K562 (cell line): ENCODE measurements at regions not wholly inside any gene's neighbourhood (a gene's known extent, or its start where the extent isn't known, plus 50 kb on each side); places are given as distances from the start of the nearest gene placed in this dataset.

ENCODE experiments used
- ATAC-seq: fragments of 200-7000 bp; cut with Tn5 transposase; 3 replicates; pipeline ENCODE4 v1.9.1; 2020; ENCODE audit warnings: moderate library complexity
- BruUV-seq: library from RNA; stranded (reverse); fragments of 400-500 nt; replicated peaks from 2 replicates; lab custom pipeline; 2021; lab: Mats Ljungman, UMichigan
- CTCF ChIA-PET: fragments of 300-600 bp; formaldehyde crosslinking; extraction: SDS; loops from one replicate; lab custom pipeline; 2021; ENCODE audit warnings: low intra/inter-chr PET ratio; lab: Yijun Ruan, JAX
- POLR2A ChIA-PET: fragments of 300-600, 350-650 bp; sonication (Branson Sonifier 250); formaldehyde crosslinking; extraction: SDS; loops from one replicate; lab custom pipeline; 2021; ENCODE audit warnings: antibody characterized with exemption, inconsistent platforms; lab: Yijun Ruan, JAX
- DNase-seq, 4 experiments: peaks; one replicate each; pipeline versions ENCODE4 v3.0.0 to v3.0.0-alpha.2; 2011 to 2018; ENCODE audit warnings: low spot score in 3 of 4, mixed read lengths in 3 of 4; ENCODE audit errors: extremely low read depth in 1 of 4
- FAIRE-seq: peaks from 2 replicates; lab custom pipeline; 2011; peaks lifted over from hg19 to GRCh38; lab: Jason Lieb, UNC
- H2AFZ ChIP-seq: 2 replicates; pipeline ENCODE4 v1.6.0; 2011; ENCODE audit warnings: low read depth, low read length, control low read depth, inconsistent platforms
- H3K27ac ChIP-seq: fragments of 200-600 bp; 3 replicates; pipeline ENCODE4 v1.8.0; 2011; ENCODE audit warnings: low read depth, mild to moderate bottlenecking, control low read depth, inconsistent platforms, low read length, moderate library complexity, mixed read lengths; ENCODE audit errors: extremely low read depth
- H3K27me3 ChIP-seq, 2 experiments: fragments of 300-600 bp in 1 of 2; 2 replicates in 1 of 2; 3 replicates in 1 of 2; pipeline versions ENCODE4 v1.6.0 to v1.8.0; 2011; ENCODE audit warnings: inconsistent platforms in 2 of 2, low read length in 2 of 2, mild to moderate bottlenecking in 1 of 2, mixed read lengths in 1 of 2, moderate library complexity in 1 of 2; ENCODE audit not compliant: control insufficient read depth in 2 of 2, insufficient read depth in 2 of 2
- H3K36me3 ChIP-seq: fragments of 300-600 bp; 3 replicates; pipeline ENCODE4 v1.8.0; 2011; ENCODE audit warnings: mild to moderate bottlenecking, low read length, inconsistent platforms; ENCODE audit not compliant: control insufficient read depth, insufficient read depth
- H3K4me1 ChIP-seq, 2 experiments: fragments of 200-600 bp in 1 of 2; replicated peaks in 1 of 2; 2 replicates in 1 of 2; 3 replicates in 1 of 2; pipeline versions ENCODE4 v1.5.1 to v1.8.0; 2011; ENCODE audit warnings: inconsistent platforms in 2 of 2, low read length in 2 of 2, mild to moderate bottlenecking in 1 of 2, mixed read lengths in 1 of 2, moderate library complexity in 1 of 2; ENCODE audit not compliant: control insufficient read depth in 2 of 2, insufficient read depth in 2 of 2
- H3K4me2 ChIP-seq: 2 replicates; pipeline ENCODE4 v1.6.1; 2011; ENCODE audit warnings: low read length, control low read depth, inconsistent platforms, mixed read lengths; ENCODE audit not compliant: insufficient read depth
- H3K4me3 ChIP-seq: fragments of 200-600 bp; sonication (generic), shearing (Covaris generic); 2 replicates; pipeline ENCODE4 v1.5.1; 2016; ENCODE audit warnings: control low read depth, inconsistent platforms
- H3K79me2 ChIP-seq: fragments of 200-600 bp; 3 replicates; pipeline ENCODE4 v1.8.0; 2011; ENCODE audit warnings: low read length, inconsistent platforms; ENCODE audit not compliant: control insufficient read depth, insufficient read depth
- H3K9ac ChIP-seq, 2 experiments: 2 replicates each; pipeline versions ENCODE4 v1.6.0 to v1.6.1; 2011; ENCODE audit warnings: low read depth in 2 of 2, low read length in 2 of 2, control low read depth in 1 of 2, inconsistent platforms in 1 of 2, mild to moderate bottlenecking in 1 of 2, mixed read lengths in 1 of 2; ENCODE audit not compliant: insufficient read depth in 1 of 2
- H3K9me1 ChIP-seq: one replicate; pipeline ENCODE4 v1.6.0; 2011; ENCODE audit warnings: inconsistent platforms, mild to moderate bottlenecking, low read length, moderate library complexity; ENCODE audit not compliant: control insufficient read depth, insufficient read depth
- H3K9me3 ChIP-seq: replicated peaks from 2 replicates; pipeline ENCODE4 v1.5.1; 2011; ENCODE audit warnings: low read depth, low read length, inconsistent platforms; ENCODE audit not compliant: control insufficient read depth, insufficient read depth
- H4K20me1 ChIP-seq: replicated peaks from 2 replicates; pipeline ENCODE4 v1.6.1; 2011; ENCODE audit warnings: low read length, inconsistent platforms, mixed read lengths; ENCODE audit not compliant: control insufficient read depth, insufficient read depth
- ELF1 ChIP-seq: fragments of 200-800 bp; sonication (Bioruptor generic); IDR thresholded peaks from 2 replicates; pipeline ENCODE4 v1.6.1; 2016; ENCODE audit warnings: missing genetic modification characterization, missing compliant biosample characterization
- FOXJ3 ChIP-seq: sonication (generic); formaldehyde crosslinking; IDR thresholded peaks from 2 replicates; pipeline ENCODE4 v1.4.0; 2020; ENCODE audit warnings: mild to moderate bottlenecking, missing genetic modification reagents
- ID3 ChIP-seq, 2 experiments: fragments of 250-450 bp in 1 of 2; fragments of 450-650 bp in 1 of 2; sonication (Bioruptor Pico) in 1 of 2; IDR thresholded peaks; 2 replicates each; pipeline versions ENCODE4 v1.6.1 to v1.8.0; 2016 to 2021; ENCODE audit warnings: mild to moderate bottlenecking in 2 of 2, moderate library complexity in 2 of 2, missing compliant biosample characterization in 1 of 2, missing genetic modification characterization in 1 of 2
- KAT7 ChIP-seq: sonication (generic); formaldehyde crosslinking; IDR thresholded peaks from 2 replicates; pipeline ENCODE4 v1.8.0; 2022; ENCODE audit warnings: missing genetic modification reagents, mild to moderate bottlenecking, borderline replicate concordance
- PHF8 ChIP-seq: fragments of 200-600 bp; sonication (generic); IDR thresholded peaks from 2 replicates; pipeline ENCODE4 v1.6.1; 2012; ENCODE audit warnings: mixed run types, mild to moderate bottlenecking, inconsistent platforms, low read length, moderate library complexity, borderline replicate concordance
- RBM14 ChIP-seq: fragments of 200-400 bp; formaldehyde crosslinking; IDR thresholded peaks from 2 replicates; pipeline ENCODE4 v1.6.1; 2018; ENCODE audit warnings: low read depth, mild to moderate bottlenecking, low read length, moderate library complexity, borderline replicate concordance; ENCODE audit not compliant: insufficient read depth
- ZBTB8A ChIP-seq: fragments of 450-650 bp; IDR thresholded peaks from 2 replicates; pipeline ENCODE4 v1.6.1; 2018; ENCODE audit warnings: mild to moderate bottlenecking, moderate library complexity; ENCODE audit not compliant: partially characterized antibody
- ZKSCAN1 ChIP-seq: fragments of 150-350 bp; IDR thresholded peaks from 2 replicates; pipeline ENCODE4 v1.6.1; 2016; ENCODE audit warnings: low read depth, low read length
- ZKSCAN3 ChIP-seq: fragments of 250-450 bp; sonication (Bioruptor Pico); IDR thresholded peaks from 2 replicates; pipeline ENCODE4 v1.4.0; 2020
- ZNF121 ChIP-seq: sonication (generic); formaldehyde crosslinking; conservative IDR thresholded peaks from 2 replicates; pipeline ENCODE4 v1.8.0; 2022; ENCODE audit warnings: missing genetic modification reagents
- ZNF146 ChIP-seq: IDR thresholded peaks from one replicate; pipeline ENCODE4 v1.6.1; 2018; ENCODE audit warnings: missing compliant biosample characterization; ENCODE audit not compliant: unreplicated experiment
- ZNF324 ChIP-seq: fragments of 250-450 bp; sonication (Bioruptor Pico); IDR thresholded peaks from 2 replicates; pipeline ENCODE4 v1.4.0; 2020; ENCODE audit warnings: mild to moderate bottlenecking
- ZNF398 ChIP-seq: fragments of 250-450 bp; sonication (Bioruptor Pico); IDR thresholded peaks from 2 replicates; pipeline ENCODE4 v1.8.0; 2021; ENCODE audit warnings: moderate library complexity, mild to moderate bottlenecking, inconsistent platforms
- ZNF592 ChIP-seq: fragments of 450-650 bp; IDR thresholded peaks from 2 replicates; pipeline ENCODE4 v1.6.1; 2017; ENCODE audit warnings: antibody characterized with exemption, mild to moderate bottlenecking
- WGBS: fragments of 100-300 bp; shearing (Covaris generic); methylation state at CpG from one replicate; pipeline ENCODE4 v1.1.6; 2016; ENCODE audit warnings: low coverage, mixed read lengths; ENCODE audit not compliant: insufficient coverage; ENCODE audit errors: missing lambda C conversion rate; 5-methylcytosine and 5-hydroxymethylcytosine counted together
- in situ Hi-C: fragments of 300-500 bp; cut with MboI; formaldehyde crosslinking; loops from 4 replicates; pipeline ENCODE4 v1.15.0; 2018; ENCODE audit warnings: inconsistent platforms, mixed read lengths
- intact Hi-C: fragments of 100-400 bp; cut with micrococcal nuclease; formaldehyde crosslinking; loops from 2 replicates; pipeline ENCODE4 v1.14.2; 2022

GRCh38 chr6:156434795-156435190 lies 342.4 kb upstream of the ARID1B start:
- ChIA-PET CTCF (no interaction called here), POLR2A (no interaction called here)
- Histone ChIP-seq H3K9me3 (no peaks in the 10 kb centered on the region), H2AFZ (no peak overlapping the region)
- DNase-seq = no peak
- no peak for TF ChIP-seq ELF1
- no peak for TF ChIP-seq ZKSCAN1
- no peak for TF ChIP-seq ZNF592
- no peak for TF ChIP-seq ZKSCAN3 (CRISPR knock-in tag)
- TF ChIP-seq PHF8 = no peak
- TF ChIP-seq FOXJ3 (CRISPR knock-in tag) = no peak
- TF ChIP-seq ZNF121 (CRISPR knock-in tag) = no peak
- no peak for TF ChIP-seq ZNF398
- TF ChIP-seq ID3 (CRISPR knock-in tag; IDR thresholded peaks at IDR 0.05) = no peak
- no peak for TF ChIP-seq ID3 (tag; IDR thresholded peaks at IDR 0.05)
- no peak for TF ChIP-seq ZNF324
- TF ChIP-seq ZNF146 (CRISPR knock-in tag) = no peak
- no peak for TF ChIP-seq RBM14
- TF ChIP-seq ZBTB8A = no peak
- TF ChIP-seq KAT7 (CRISPR knock-in tag) = no peak
- TF ChIP-seq, all 486 proteins: peak for 0
- Histone ChIP-seq H3K4me3 (no peak overlapping the region), H3K27ac (no peak overlapping the region), H3K4me2 (no peak overlapping the region), H3K79me2 (no peaks in the 10 kb centered on the region), H3K4me1 (no peaks in the 10 kb centered on the region), H3K36me3 (no peaks in the 10 kb centered on the region), H3K9ac (no peak overlapping the region), H3K27me3 (no peaks in the 10 kb centered on the region), H4K20me1 (no peaks in the 10 kb centered on the region), H3K9me1 (no peaks in the 10 kb centered on the region)
- ATAC-seq (no peak), FAIRE-seq (no peak)
- BruUV-seq = no TSS peak
- intact Hi-C loops (no loop called here), in situ Hi-C loops (no loop called here)
- WGBS = 2% methylated on average over 2 of the region's 2 CpGs
